ENCODE measurements at regions not wholly inside any gene's neighbourhood (a gene's known extent, or its start where the extent isn't known, plus 50 kb on each side); places are given as distances from the start of the nearest gene placed in this dataset.

GRCh38 chr18:39276764-39277163 lies 1711.2 kb upstream of the CELF4 start:
- Histone ChIP-seq H2AFZ (ENCODE audit: low read length) (no peak overlapping the region), H3K79me2 (ENCODE audit: low read length) (no peaks in the 10 kb centered on the region), H3K9me2 (replicated peaks; ENCODE audit: insufficient read depth, low read length) (no peaks in the 10 kb centered on the region), H3K9me3 (ENCODE audit: low read length) (peaks cover 30% of the 10 kb centered on the region), H3K4me3 (ENCODE audit: low read length) (no peak overlapping the region), H3K9ac (ENCODE audit: low read length) (no peak overlapping the region), H4K20me1 (ENCODE audit: insufficient read depth, low read depth, low read length) (no peaks in the 10 kb centered on the region), H3K27me3 (ENCODE audit: low read length) (no peaks in the 10 kb centered on the region), H3K4me1 (ENCODE audit: low read length) (no peaks in the 10 kb centered on the region), H3K4me2 (ENCODE audit: low read depth, low read length, poor library complexity, severe bottlenecking) (no peak overlapping the region), H3K27ac (ENCODE audit: low read length) (no peak overlapping the region), H3K36me3 (ENCODE audit: insufficient read depth, low read length) (no peaks in the 10 kb centered on the region)
- DNase-seq: no peak

- no peaks in the 10 kb centered on the region for H3K9me2 ChIP-seq (replicated peaks; ENCODE audit: insufficient read depth, low read length)
- no peaks in the 10 kb centered on the region for H3K36me3 ChIP-seq (ENCODE audit: insufficient read depth, low read length)
- peaks cover 27% of the 10 kb centered on the region for H3K9me3 ChIP-seq (ENCODE audit: low read length)
- H3K27ac ChIP-seq (ENCODE audit: low read length): no peak overlapping the region
- H3K4me1 ChIP-seq (ENCODE audit: low read length): no peaks in the 10 kb centered on the region
- H3K9ac ChIP-seq (ENCODE audit: low read length): no peak overlapping the region
- no peak overlapping the region for H3K4me3 ChIP-seq (ENCODE audit: low read length)
- DNase-seq: no peak
- H3K4me2 ChIP-seq (ENCODE audit: low read depth, low read length, poor library complexity, severe bottlenecking): no peak overlapping the region
- no peaks in the 10 kb centered on the region for H3K79me2 ChIP-seq (ENCODE audit: low read length)
- no peak overlapping the region for H2AFZ ChIP-seq (ENCODE audit: low read length)
- no peaks in the 10 kb centered on the region for H4K20me1 ChIP-seq (ENCODE audit: insufficient read depth, low read depth, low read length)
- no peaks in the 10 kb centered on the region for H3K27me3 ChIP-seq (ENCODE audit: low read length)
Measured at GRCh38 chr18:39274535-39274934, 1708.9 kb upstream of the CELF4 start.

- Histone ChIP-seq H3K9me2 (replicated peaks; ENCODE audit: insufficient read depth, low read length) (no peaks in the 10 kb centered on the region), H3K4me1 (ENCODE audit: low read length) (no peaks in the 10 kb centered on the region), H4K20me1 (ENCODE audit: insufficient read depth, low read depth, low read length) (no peaks in the 10 kb centered on the region), H3K36me3 (ENCODE audit: insufficient read depth, low read length) (no peaks in the 10 kb centered on the region), H3K9me3 (ENCODE audit: low read length) (peaks cover 23% of the 10 kb centered on the region), H3K27me3 (ENCODE audit: low read length) (no peaks in the 10 kb centered on the region), H3K27ac (ENCODE audit: low read length) (no peak overlapping the region), H3K9ac (ENCODE audit: low read length) (no peak overlapping the region), H2AFZ (ENCODE audit: low read length) (no peak overlapping the region), H3K4me3 (ENCODE audit: low read length) (no peak overlapping the region), H3K4me2 (ENCODE audit: low read depth, low read length, poor library complexity, severe bottlenecking) (no peak overlapping the region), H3K79me2 (ENCODE audit: low read length) (no peaks in the 10 kb centered on the region)
- no peak for DNase-seq
Measured at GRCh38 chr18:39272230-39272629, 1706.6 kb upstream of the CELF4 start.

- H3K36me3 ChIP-seq (ENCODE audit: insufficient read depth, low read length): no peaks in the 10 kb centered on the region
- no peaks in the 10 kb centered on the region for H3K4me1 ChIP-seq (ENCODE audit: low read length)
- no peak overlapping the region for H3K4me2 ChIP-seq (ENCODE audit: low read depth, low read length, poor library complexity, severe bottlenecking)
- H3K9me2 ChIP-seq (replicated peaks; ENCODE audit: insufficient read depth, low read length): no peaks in the 10 kb centered on the region
- no peaks in the 10 kb centered on the region for H3K79me2 ChIP-seq (ENCODE audit: low read length)
- H2AFZ ChIP-seq (ENCODE audit: low read length): no peak overlapping the region
- peaks cover 17% of the 10 kb centered on the region for H3K9me3 ChIP-seq (ENCODE audit: low read length)
- H3K27ac ChIP-seq (ENCODE audit: low read length): no peak overlapping the region
- no peak overlapping the region for H3K9ac ChIP-seq (ENCODE audit: low read length)
- DNase-seq: no peak
- H3K4me3 ChIP-seq (ENCODE audit: low read length): no peak overlapping the region
- H3K27me3 ChIP-seq (ENCODE audit: low read length): no peaks in the 10 kb centered on the region
- H4K20me1 ChIP-seq (ENCODE audit: insufficient read depth, low read depth, low read length): no peaks in the 10 kb centered on the region
Measured at GRCh38 chr18:39271654-39272053, 1706.1 kb upstream of the CELF4 start.

GRCh38 chr18:39260565-39260964 lies 1695.0 kb upstream of the CELF4 start:
- H3K4me3 ChIP-seq (ENCODE audit: low read length): no peak overlapping the region
- DNase-seq: no peak

GRCh38 chr18:39259736-39260135 lies 1694.1 kb upstream of the CELF4 start:
- H3K27me3 ChIP-seq (ENCODE audit: low read length): no peaks in the 10 kb centered on the region
- peaks cover 27% of the 10 kb centered on the region for H3K9me3 ChIP-seq (ENCODE audit: low read length)
- no peaks in the 10 kb centered on the region for H3K4me1 ChIP-seq (ENCODE audit: low read length)
- no peak for DNase-seq
- H4K20me1 ChIP-seq (ENCODE audit: insufficient read depth, low read depth, low read length): no peaks in the 10 kb centered on the region
- H3K36me3 ChIP-seq (ENCODE audit: insufficient read depth, low read length): no peaks in the 10 kb centered on the region
- H3K4me3 ChIP-seq (ENCODE audit: low read length): no peak overlapping the region
- no peaks in the 10 kb centered on the region for H3K79me2 ChIP-seq (ENCODE audit: low read length)
- no peaks in the 10 kb centered on the region for H3K9me2 ChIP-seq (replicated peaks; ENCODE audit: insufficient read depth, low read length)
- H2AFZ ChIP-seq (ENCODE audit: low read length): no peak overlapping the region
- H3K27ac ChIP-seq (ENCODE audit: low read length): no peak overlapping the region
- H3K4me2 ChIP-seq (ENCODE audit: low read depth, low read length, poor library complexity, severe bottlenecking): no peak overlapping the region
- no peak overlapping the region for H3K9ac ChIP-seq (ENCODE audit: low read length)

More at GRCh38 chr18:39260565-39260964, 1695.0 kb upstream of the CELF4 start:
- Histone ChIP-seq H2AFZ (ENCODE audit: low read length) (no peak overlapping the region), H3K9me2 (replicated peaks; ENCODE audit: insufficient read depth, low read length) (no peaks in the 10 kb centered on the region), H3K27ac (ENCODE audit: low read length) (no peak overlapping the region), H3K27me3 (ENCODE audit: low read length) (no peaks in the 10 kb centered on the region), H3K9ac (ENCODE audit: low read length) (no peak overlapping the region), H3K79me2 (ENCODE audit: low read length) (no peaks in the 10 kb centered on the region), H3K4me2 (ENCODE audit: low read depth, low read length, poor library complexity, severe bottlenecking) (no peak overlapping the region), H3K36me3 (ENCODE audit: insufficient read depth, low read length) (no peaks in the 10 kb centered on the region), H4K20me1 (ENCODE audit: insufficient read depth, low read depth, low read length) (no peaks in the 10 kb centered on the region), H3K4me1 (ENCODE audit: low read length) (no peaks in the 10 kb centered on the region), H3K9me3 (ENCODE audit: low read length) (peaks cover 30% of the 10 kb centered on the region)

GRCh38 chr18:39244242-39244641 lies 1678.6 kb upstream of the CELF4 start:
- Histone ChIP-seq H3K4me2 (ENCODE audit: low read depth, low read length, poor library complexity, severe bottlenecking) (no peak overlapping the region), H3K9me2 (replicated peaks; ENCODE audit: insufficient read depth, low read length) (no peaks in the 10 kb centered on the region)

GRCh38 chr18:39241534-39241933 lies 1675.9 kb upstream of the CELF4 start:
- H3K79me2 ChIP-seq (ENCODE audit: low read length): no peaks in the 10 kb centered on the region
- no peaks in the 10 kb centered on the region for H4K20me1 ChIP-seq (ENCODE audit: insufficient read depth, low read depth, low read length)
- no peaks in the 10 kb centered on the region for H3K4me1 ChIP-seq (ENCODE audit: low read length)
- no peaks in the 10 kb centered on the region for H3K27me3 ChIP-seq (ENCODE audit: low read length)
- H3K9ac ChIP-seq (ENCODE audit: low read length): no peak overlapping the region
- DNase-seq: no peak
- peaks cover 32% of the 10 kb centered on the region for H3K9me3 ChIP-seq (ENCODE audit: low read length)
- no peak overlapping the region for H3K27ac ChIP-seq (ENCODE audit: low read length)
- H2AFZ ChIP-seq (ENCODE audit: low read length): no peak overlapping the region
- H3K4me2 ChIP-seq (ENCODE audit: low read depth, low read length, poor library complexity, severe bottlenecking): no peak overlapping the region
- no peaks in the 10 kb centered on the region for H3K36me3 ChIP-seq (ENCODE audit: insufficient read depth, low read length)
- H3K9me2 ChIP-seq (replicated peaks; ENCODE audit: insufficient read depth, low read length): no peaks in the 10 kb centered on the region
- H3K4me3 ChIP-seq (ENCODE audit: low read length): no peak overlapping the region

More at GRCh38 chr18:39244242-39244641, 1678.6 kb upstream of the CELF4 start:
- no peak overlapping the region for H3K4me3 ChIP-seq (ENCODE audit: low read length)
- H3K9me3 ChIP-seq (ENCODE audit: low read length): peaks cover 25% of the 10 kb centered on the region
- no peak overlapping the region for H3K27ac ChIP-seq (ENCODE audit: low read length)
- H3K36me3 ChIP-seq (ENCODE audit: insufficient read depth, low read length): no peaks in the 10 kb centered on the region
- H4K20me1 ChIP-seq (ENCODE audit: insufficient read depth, low read depth, low read length): no peaks in the 10 kb centered on the region
- no peak overlapping the region for H2AFZ ChIP-seq (ENCODE audit: low read length)
- H3K9ac ChIP-seq (ENCODE audit: low read length): no peak overlapping the region
- no peaks in the 10 kb centered on the region for H3K4me1 ChIP-seq (ENCODE audit: low read length)
- DNase-seq: no peak
- H3K27me3 ChIP-seq (ENCODE audit: low read length): no peaks in the 10 kb centered on the region
- H3K79me2 ChIP-seq (ENCODE audit: low read length): no peaks in the 10 kb centered on the region

Measured in Karpas-422 (cell line).